ENCODE measurements at regions not wholly inside any gene's neighbourhood (a gene's known extent, or its start where the extent isn't known, plus 50 kb on each side); places are given as distances from the start of the nearest gene placed in this dataset.

- TF ChIP-seq CTCF (IDR thresholded peaks at IDR 0.05; ENCODE audit: unreplicated experiment in 3 of 3): no peak
- Mint-ChIP-seq H3K4me3 (no peak overlapping the region), H3K9me3 (no peaks in the 10 kb centered on the region), H3K27ac (peak overlapping the region in 2 of 3 experiments; percentile 3 to 19), H3K4me1 (peaks cover 23% of the 10 kb centered on the region), H3K27me3 (ENCODE audit: low read depth) (no peaks in the 10 kb centered on the region), H3K36me3 (ENCODE audit: low read depth) (no peaks in the 10 kb centered on the region)
These were observed 303.9 kb downstream of the ZEB2 start for GRCh38 chr2:144215701-144216675.

DNA sequence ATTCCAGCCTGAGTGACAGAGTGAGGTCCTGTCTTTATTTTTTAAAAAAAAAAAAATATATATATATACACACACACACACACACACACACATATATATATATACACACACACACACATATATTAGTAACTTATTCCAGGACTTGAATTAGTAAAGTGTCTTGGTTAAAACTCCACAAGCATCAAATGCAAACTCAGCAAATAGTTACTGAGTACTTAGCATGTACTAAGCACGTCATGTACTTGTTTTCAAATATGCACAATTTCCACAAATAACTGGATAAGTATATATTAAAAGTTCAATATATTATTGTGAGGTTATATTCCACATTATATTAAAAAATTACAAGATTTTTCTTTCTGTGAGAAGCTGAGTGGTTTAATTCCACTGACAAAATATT is 304.7 kb downstream of the ZEB2 start:
- Mint-ChIP-seq H3K36me3 (ENCODE audit: low read depth) (no peaks in the 10 kb centered on the region), H3K27me3 (ENCODE audit: low read depth) (no peaks in the 10 kb centered on the region), H3K4me1 (peaks cover 16% of the 10 kb centered on the region), H3K9me3 (no peaks in the 10 kb centered on the region), H3K4me3 (no peak overlapping the region), H3K27ac (no peak overlapping the region)
- no peak for TF ChIP-seq CTCF (IDR thresholded peaks at IDR 0.05; ENCODE audit: unreplicated experiment in 3 of 3)

- no peak for TF ChIP-seq CTCF (IDR thresholded peaks at IDR 0.05; ENCODE audit: unreplicated experiment in 3 of 3)
- Mint-ChIP-seq H3K36me3 (ENCODE audit: low read depth) (peaks cover 5% of the 10 kb centered on the region), H3K27me3 (ENCODE audit: low read depth) (no peaks in the 10 kb centered on the region), H3K9me3 (no peaks in the 10 kb centered on the region), H3K4me3 (no peak overlapping the region), H3K4me1 (peaks cover 14% of the 10 kb centered on the region), H3K27ac (no peak overlapping the region)
These were observed 306.1 kb downstream of the ZEB2 start for GRCh38 chr2:144213797-144214196.

DNA sequence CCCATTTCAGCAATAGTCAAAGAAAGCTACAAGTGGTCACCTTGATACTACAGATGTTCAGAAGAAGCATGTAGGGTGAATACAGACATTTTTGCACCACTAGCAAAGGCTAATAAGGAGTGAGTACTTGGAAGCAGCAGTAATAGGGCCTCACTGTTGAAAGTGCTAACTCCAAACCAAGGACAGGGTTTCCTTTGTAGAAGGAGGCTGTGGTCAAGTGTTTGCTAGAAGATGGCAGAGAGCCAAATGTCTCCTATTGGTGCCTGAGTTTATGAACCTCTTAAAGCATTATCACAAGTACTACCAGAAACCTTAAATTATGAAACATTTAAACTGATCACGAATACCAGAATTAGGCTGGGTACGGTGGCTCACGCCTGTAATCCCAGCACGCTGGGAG is 308.1 kb downstream of the ZEB2 start:
- Mint-ChIP-seq H3K27me3 (ENCODE audit: low read depth) (no peaks in the 10 kb centered on the region), H3K4me3 (no peak overlapping the region), H3K9me3 (no peaks in the 10 kb centered on the region), H3K36me3 (ENCODE audit: low read depth) (peaks cover 15% of the 10 kb centered on the region), H3K27ac (no peak overlapping the region), H3K4me1 (peaks cover 10% of the 10 kb centered on the region)
- TF ChIP-seq CTCF (IDR thresholded peaks at IDR 0.05; ENCODE audit: unreplicated experiment in 3 of 3): no peak

DNA sequence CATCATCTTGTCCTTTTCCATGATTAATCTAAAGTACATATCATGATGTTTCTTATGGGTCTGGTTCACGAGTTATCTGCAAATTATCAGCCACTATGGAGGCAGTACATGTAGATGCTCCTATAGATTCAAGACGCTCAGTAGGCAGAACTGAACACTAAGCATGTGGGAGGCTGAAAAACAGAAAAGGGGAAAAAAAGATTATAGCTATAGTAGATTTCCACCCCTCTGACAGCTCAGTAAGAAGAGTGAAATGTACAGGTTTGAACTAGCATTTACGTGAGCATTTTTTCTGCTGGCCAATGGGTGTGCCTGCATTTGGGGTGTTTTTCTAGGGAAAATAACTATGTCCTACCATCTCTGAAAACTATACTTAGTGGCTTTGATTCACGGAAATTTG is 308.9 kb downstream of the ZEB2 start:
- peaks cover 8% of the 10 kb centered on the region for H3K4me1 Mint-ChIP-seq
- no peak overlapping the region for H3K27ac Mint-ChIP-seq
- peaks cover 15% of the 10 kb centered on the region for H3K36me3 Mint-ChIP-seq (ENCODE audit: low read depth)
- no peaks in the 10 kb centered on the region for H3K27me3 Mint-ChIP-seq (ENCODE audit: low read depth)
- no peak for TF ChIP-seq CTCF (IDR thresholded peaks at IDR 0.05; ENCODE audit: unreplicated experiment in 3 of 3)
- no peaks in the 10 kb centered on the region for H3K9me3 Mint-ChIP-seq
- H3K4me3 Mint-ChIP-seq: no peak overlapping the region

- Mint-ChIP-seq H3K4me1 (peaks cover 3% of the 10 kb centered on the region), H3K36me3 (ENCODE audit: low read depth) (peaks cover 15% of the 10 kb centered on the region), H3K27ac (no peak overlapping the region), H3K27me3 (ENCODE audit: low read depth) (no peaks in the 10 kb centered on the region), H3K9me3 (no peaks in the 10 kb centered on the region), H3K4me3 (no peak overlapping the region)
- TF ChIP-seq CTCF (IDR thresholded peaks at IDR 0.05; ENCODE audit: unreplicated experiment in 3 of 3): no peak
These were observed 309.8 kb downstream of the ZEB2 start for GRCh38 chr2:144210076-144210475.
